HG02763 (cell line): ENCODE measurements at regions not wholly inside any gene's neighbourhood (a gene's known extent, or its start where the extent isn't known, plus 50 kb on each side); places are given as distances from the start of the nearest gene placed in this dataset.

Source experiments
- ATAC-seq: cut with Tn5 transposase; IDR thresholded peaks from one replicate; pipeline ENCODE4 v1.9.1; 2021; ENCODE audit warnings: mild to moderate bottlenecking, moderate library complexity; ENCODE audit not compliant: unreplicated experiment

DNA sequence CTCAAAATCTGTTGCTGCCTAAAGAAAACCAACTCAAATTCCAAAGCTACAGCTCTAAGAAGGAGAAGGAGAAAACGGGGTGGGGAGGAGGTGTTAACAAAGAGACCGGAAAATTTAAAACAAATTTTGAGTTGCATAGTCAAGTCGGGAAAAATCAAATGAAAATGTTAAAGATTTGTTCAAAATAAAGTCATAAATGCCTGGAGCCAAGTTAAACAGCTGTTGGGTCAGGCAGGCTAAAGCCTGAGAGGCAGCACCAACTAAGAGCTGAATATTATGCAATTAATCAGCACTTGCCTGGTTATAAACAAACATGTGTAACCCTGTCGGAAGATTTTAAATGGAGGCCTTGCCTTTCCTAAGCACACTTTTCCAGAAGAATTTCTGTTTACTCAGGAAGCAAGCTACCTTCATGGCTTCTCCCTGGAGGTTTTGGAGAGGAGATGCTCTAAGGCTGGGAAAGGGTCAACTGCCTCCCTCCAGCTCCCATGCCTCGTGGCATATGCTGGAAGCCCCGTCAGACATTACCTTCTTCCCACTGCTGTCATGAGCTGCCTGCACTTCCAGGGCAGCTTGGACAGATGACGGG is 270.5 kb downstream of the DMRT2 start:
- no peak for ATAC-seq

- ATAC-seq: no peak
Observed at GRCh38 chr9:1327467-1327866, 277.3 kb downstream of the DMRT2 start.

- ATAC-seq: no peak
Observed at GRCh38 chr9:1328341-1328740, 278.2 kb downstream of the DMRT2 start.

DNA sequence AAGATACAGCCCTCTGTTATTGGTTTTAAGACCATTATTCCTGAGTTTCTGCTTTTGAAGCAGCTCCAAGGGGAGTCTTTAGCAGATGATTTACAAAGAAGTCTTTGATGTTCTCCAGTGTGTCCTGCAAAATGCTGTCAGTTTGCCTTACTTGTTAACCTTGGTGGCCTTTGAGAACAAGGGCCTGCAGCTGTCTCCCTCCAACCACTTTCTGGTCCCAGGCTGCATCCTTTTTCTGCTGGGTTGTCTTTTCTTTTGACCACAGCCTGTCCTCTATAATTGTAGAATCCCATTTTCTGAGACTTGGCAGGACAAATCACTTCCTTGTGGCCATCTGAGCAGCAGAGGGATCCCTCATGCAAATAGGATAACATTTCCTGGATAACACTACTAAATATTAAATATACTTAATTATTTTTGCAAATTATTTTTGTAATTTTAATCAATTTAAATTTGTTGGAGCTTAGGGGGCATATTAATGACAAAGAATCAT is 281.4 kb downstream of the DMRT2 start:
- ATAC-seq: no peak

GRCh38 chr9:1332156-1332555 is 282.0 kb downstream of the DMRT2 start:
- no peak for ATAC-seq

DNA sequence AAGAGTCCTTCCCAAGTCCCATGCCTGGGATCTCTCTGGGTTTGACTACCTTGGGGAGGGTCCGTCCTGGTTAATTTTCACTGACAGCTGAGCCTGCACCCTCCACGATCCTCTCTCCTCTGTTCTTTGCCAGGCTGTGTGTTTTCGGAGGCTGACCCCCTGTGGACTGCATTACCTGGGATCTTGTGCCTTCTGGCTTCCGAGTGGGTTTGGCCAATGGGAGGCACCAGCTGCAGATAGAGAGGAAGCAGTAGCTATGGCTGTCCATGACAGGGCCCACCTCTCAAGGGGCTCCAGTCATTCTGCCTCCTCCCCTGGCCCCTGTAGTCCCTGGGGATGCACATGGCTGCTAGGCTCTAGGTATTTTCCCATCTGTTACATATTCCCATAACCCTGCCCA is 285.0 kb downstream of the DMRT2 start:
- ATAC-seq: no peak

GRCh38 chr9:1337169-1337568 is 287.0 kb downstream of the DMRT2 start:
- no peak for ATAC-seq

GRCh38 chr9:1340390-1340789 is 290.2 kb downstream of the DMRT2 start:
- ATAC-seq: no peak

DNA sequence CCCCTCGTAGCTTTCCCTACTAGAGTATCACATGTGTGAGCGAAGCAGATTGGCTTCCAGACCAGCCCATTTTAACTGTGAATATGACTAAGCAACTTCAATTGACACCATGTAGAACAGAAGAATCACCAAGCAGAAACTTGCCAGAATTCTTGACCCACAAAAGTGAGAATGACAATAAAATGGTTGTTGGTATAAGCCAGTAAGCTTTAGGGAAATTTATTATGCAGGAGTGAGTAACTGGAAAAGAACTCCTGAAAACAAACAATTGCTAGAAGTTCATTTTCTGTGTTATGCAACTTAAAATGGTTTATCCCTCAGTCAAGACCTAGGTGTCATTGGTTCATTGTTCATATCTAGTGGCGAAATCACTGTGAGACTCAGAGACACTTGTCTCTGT is 303.1 kb downstream of the DMRT2 start:
- ATAC-seq: no peak

DNA sequence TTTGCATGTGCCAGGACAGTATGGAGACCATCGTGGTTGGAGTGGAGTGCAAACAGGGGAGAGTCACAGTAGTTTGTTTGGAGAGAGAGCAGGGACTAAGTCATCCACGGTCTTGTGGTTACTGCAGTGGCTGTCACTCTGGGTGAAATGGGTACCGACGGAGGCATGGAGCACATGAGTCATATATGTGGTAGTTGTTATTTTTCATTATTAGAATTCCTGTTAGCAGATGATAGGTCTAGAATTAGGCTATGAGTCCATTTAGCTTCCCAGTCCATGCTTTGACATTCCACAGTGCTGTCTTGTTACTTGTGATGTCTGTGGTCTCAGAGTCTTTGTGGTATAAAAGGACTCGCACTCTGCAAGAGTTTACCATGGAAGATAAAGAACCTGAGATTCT is 303.9 kb downstream of the DMRT2 start:
- no peak for ATAC-seq

- no peak for ATAC-seq
Observed at GRCh38 chr9:1354606-1355005, 304.4 kb downstream of the DMRT2 start.

- no peak for ATAC-seq
Observed at GRCh38 chr9:1355656-1356055, 305.5 kb downstream of the DMRT2 start.

- no peak for ATAC-seq
Observed at GRCh38 chr9:1362845-1363244, 312.7 kb downstream of the DMRT2 start.

DNA sequence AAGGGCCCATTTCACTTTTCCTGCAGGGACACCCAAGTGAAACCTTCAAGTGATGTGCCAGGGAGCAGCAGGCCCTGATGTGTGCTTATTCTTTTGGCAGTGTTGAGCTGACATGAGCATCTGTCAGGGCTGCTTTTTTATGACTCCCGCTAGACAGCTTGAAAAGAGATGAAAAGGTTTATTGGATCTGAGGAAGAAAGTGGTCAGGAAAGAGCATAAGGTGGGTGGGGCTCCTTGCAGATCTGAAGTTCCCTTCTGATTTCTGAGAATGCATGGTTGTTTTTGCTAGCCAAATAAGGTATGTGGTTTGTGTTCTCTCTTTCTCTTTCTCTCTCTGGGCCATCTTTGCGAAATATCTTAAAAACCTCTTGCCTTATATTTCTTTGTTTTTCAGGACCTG is 316.1 kb downstream of the DMRT2 start:
- ATAC-seq: no peak

DNA sequence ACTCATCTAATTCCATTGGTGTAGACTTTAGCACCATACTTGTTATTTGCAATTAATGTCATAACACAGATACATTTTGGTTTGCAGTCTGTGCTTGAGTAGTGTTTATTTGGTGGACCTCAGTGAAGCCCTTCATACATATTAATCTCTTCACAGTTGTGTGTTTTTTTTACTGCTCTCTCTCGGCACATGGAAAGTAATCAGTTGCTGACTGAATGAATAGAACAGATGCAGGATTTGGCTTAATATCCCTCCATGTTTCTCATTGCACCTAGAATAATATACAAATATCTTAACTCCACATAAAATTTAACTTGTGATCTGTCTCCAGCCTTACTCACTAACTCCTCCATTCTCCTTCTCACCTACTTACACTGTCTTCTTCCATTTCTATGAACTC is 319.1 kb downstream of the DMRT2 start:
- no peak for ATAC-seq

GRCh38 chr9:1373445-1373844 is 323.3 kb downstream of the DMRT2 start:
- no peak for ATAC-seq

DNA sequence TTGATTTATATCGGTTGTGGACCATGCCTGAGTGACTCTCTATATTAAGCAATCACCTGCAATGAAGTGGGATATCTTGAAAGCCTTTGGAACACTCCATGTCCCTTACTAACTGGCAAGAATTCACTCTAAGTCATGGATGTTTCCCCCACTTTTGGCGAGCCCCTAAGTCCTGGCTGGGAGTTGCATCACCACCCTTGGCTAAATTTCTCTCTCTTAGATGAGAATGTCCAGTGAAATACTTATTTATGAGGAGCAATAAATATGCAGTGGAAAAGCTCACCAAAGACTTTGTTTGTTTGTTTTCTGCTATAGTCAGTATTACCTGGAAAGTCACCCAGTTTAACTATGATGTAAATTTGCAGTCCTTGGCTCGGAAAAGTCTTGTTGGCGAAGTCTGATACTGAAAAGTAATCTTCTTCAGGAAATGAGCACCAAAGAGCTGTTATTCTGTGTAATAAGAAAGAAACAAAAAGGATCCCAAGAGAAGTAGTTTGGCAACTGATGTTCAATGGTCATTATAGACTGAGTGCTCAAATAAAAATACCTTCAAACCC is 333.8 kb downstream of the DMRT2 start:
- ATAC-seq: no peak

- ATAC-seq: no peak
Observed at GRCh38 chr9:1384816-1385215, 334.7 kb downstream of the DMRT2 start.

GRCh38 chr9:1386420-1386819 is 336.3 kb downstream of the DMRT2 start:
- ATAC-seq: no peak

DNA sequence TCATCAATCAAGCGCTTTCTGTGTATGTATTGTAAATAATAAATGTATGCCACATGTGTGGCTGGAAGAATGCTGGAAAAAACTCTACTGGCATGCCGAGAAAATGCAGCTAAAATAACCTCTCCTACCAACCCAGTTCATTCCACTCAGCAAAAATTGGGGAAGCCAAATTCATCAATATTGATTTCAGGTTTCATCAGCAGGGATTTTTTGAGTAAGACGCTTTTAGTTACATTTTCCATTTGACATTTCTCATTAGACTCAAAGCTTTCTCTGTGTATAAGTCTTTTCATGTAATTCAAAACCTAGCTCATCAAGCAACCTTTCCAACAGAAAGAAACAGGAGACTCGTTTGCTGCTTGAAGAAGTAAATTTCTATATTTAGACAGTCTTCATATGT is 338.1 kb downstream of the DMRT2 start:
- ATAC-seq: no peak

DNA sequence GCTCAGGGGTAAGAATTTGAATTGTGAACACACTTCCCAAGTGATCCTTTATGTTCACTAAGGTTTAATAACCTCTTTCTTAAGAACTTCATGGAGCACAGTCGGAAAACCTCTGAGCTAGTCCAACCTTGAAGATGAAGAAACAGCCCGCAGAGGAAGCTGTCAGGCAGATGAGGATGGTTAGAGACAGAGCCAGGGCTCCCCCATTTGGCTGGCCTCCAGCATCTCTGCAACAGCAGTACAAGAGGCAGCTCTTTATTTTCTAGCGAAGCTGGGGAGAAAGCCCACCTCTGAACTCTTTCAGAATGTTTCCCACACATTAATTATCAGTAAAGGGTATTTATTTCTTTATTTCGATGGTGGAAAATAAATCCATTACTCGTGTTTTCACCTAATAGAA is 350.8 kb downstream of the DMRT2 start:
- ATAC-seq: no peak

GRCh38 chr9:1404940-1405339 is 354.8 kb downstream of the DMRT2 start:
- no peak for ATAC-seq

DNA sequence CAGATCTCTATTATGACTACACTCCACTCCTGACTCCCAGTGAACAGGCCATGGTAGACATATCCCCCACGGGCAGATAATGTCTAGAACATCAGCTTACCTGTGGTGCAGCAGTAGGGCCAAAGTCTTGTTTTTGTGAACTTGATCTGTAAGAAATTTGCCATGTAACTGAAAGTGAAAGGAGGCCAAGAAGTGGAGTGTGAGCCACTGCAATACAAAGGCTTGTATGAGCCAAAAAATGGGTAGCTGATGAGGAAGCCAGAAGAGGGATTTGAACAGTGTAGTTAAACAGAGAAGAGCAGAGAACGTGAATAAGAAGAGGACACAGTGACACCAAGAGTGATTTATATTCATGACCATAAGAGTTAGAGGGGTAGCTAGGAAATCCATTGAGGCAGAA is 361.7 kb downstream of the DMRT2 start:
- ATAC-seq: no peak
